Large intestine (tissue), 3 donors: ENCODE measurements at regions not wholly inside any gene's neighbourhood (a gene's known extent, or its start where the extent isn't known, plus 50 kb on each side); places are given as distances from the start of the nearest gene placed in this dataset.

Experiments used
- DNase-seq, 2 donors: peaks; one replicate each; pipeline versions ENCODE4 v3.0.0 to v3.0.0-alpha.2; 2013
- H3K27ac ChIP-seq: one replicate; pipeline ENCODE4 v1.5.1; 2013; ENCODE audit warnings: low read length
- H3K27me3 ChIP-seq: 2 replicates; pipeline ENCODE4 v1.6.1; 2013; ENCODE audit warnings: low read length; ENCODE audit not compliant: control insufficient read depth, insufficient read depth
- H3K36me3 ChIP-seq: 2 replicates; pipeline ENCODE4 v1.6.1; 2013; ENCODE audit warnings: low read length; ENCODE audit not compliant: control insufficient read depth, insufficient read depth
- H3K4me1 ChIP-seq: one replicate; pipeline ENCODE4 v1.6.1; 2013; ENCODE audit warnings: low read length; ENCODE audit not compliant: control insufficient read depth, insufficient read depth
- H3K4me3 ChIP-seq: one replicate; pipeline ENCODE4 v1.5.1; 2013; ENCODE audit warnings: low read length
- H3K9me3 ChIP-seq: one replicate; pipeline ENCODE4 v1.6.1; 2013; ENCODE audit warnings: mild to moderate bottlenecking, low read depth, low read length, moderate library complexity; ENCODE audit not compliant: control insufficient read depth
- WGBS: methylation state at CpG from one replicate; pipeline ENCODE4 v1.1.5; 2013; ENCODE audit warnings: low lambda C conversion rate; ENCODE audit not compliant: insufficient coverage; 5-methylcytosine and 5-hydroxymethylcytosine counted together

DNA sequence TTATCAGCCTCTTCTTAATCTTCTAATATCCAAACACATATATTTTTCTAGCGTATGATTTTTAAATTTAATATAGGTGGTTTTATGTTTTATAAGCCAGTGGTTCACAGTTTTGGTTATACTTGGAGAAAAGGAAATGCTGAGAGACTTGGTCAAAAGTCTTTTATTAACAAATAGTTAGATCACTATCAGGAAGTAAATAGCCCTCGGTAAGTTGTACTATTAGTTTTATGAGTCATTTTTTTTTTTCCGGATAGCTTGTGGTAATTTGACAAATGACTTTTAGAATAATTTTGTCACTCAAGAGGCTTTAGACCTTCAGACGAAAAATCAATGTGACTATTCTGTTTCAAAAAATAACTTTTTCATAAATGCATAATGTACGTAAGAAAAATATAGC lies 232.2 kb upstream of the ROBO1 start:
- no peaks in the 10 kb centered on the region for H3K27me3 ChIP-seq
- no peaks in the 10 kb centered on the region for H3K4me1 ChIP-seq
- no peaks in the 10 kb centered on the region for H3K9me3 ChIP-seq
- H3K27ac ChIP-seq, result no peak overlapping the region
- no peaks in the 10 kb centered on the region for H3K36me3 ChIP-seq
- H3K4me3 ChIP-seq, result no peak overlapping the region
- no peak for DNase-seq
- WGBS, result 96% methylated on average over 3 of the region's 5 CpGs

GRCh38 chr3:79994397-79994796 lies 226.6 kb upstream of the ROBO1 start:
- H3K36me3 ChIP-seq, result no peaks in the 10 kb centered on the region
- no peak overlapping the region for H3K27ac ChIP-seq
- DNase-seq, result no peak
- H3K27me3 ChIP-seq, result no peaks in the 10 kb centered on the region
- H3K4me1 ChIP-seq, result no peaks in the 10 kb centered on the region
- 96% methylated on average over 2 of the region's 2 CpGs for WGBS
- H3K4me3 ChIP-seq, result no peak overlapping the region
- H3K9me3 ChIP-seq, result no peaks in the 10 kb centered on the region

DNA sequence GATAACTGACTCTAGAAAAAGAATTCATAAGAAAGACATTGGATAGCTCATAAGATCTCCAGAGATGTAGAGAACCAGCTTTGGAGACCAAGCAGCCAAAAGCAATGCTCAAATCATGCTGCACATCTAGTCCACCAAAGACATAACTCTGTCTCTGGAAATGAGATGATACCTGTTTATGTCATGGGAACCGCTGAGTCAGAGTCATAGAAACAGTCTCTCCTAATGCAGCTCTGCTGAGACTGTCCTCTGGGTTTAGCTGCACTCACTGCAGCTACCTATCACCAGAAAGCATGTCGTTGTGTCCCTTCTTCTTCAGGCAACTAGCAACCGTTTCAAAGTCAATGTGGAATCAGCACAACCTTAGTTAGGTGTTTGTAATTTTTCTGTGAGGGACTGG lies 218.5 kb upstream of the ROBO1 start:
- H3K27ac ChIP-seq, result no peak overlapping the region
- H3K4me1 ChIP-seq, result no peaks in the 10 kb centered on the region
- WGBS, result no CpG with 5 or more reads among the region's 3 CpGs
- no peak overlapping the region for H3K4me3 ChIP-seq
- DNase-seq, result no peak
- no peaks in the 10 kb centered on the region for H3K27me3 ChIP-seq
- H3K9me3 ChIP-seq, result no peaks in the 10 kb centered on the region
- H3K36me3 ChIP-seq, result no peaks in the 10 kb centered on the region

GRCh38 chr3:79985816-79986215 lies 218.0 kb upstream of the ROBO1 start:
- Histone ChIP-seq H3K27ac (no peak overlapping the region), H3K36me3 (no peaks in the 10 kb centered on the region), H3K4me3 (no peak overlapping the region), H3K27me3 (no peaks in the 10 kb centered on the region), H3K9me3 (no peaks in the 10 kb centered on the region), H3K4me1 (no peaks in the 10 kb centered on the region)
- DNase-seq, result no peak
- 90% methylated on average over 6 of the region's 6 CpGs for WGBS

GRCh38 chr3:79983118-79983517 lies 215.3 kb upstream of the ROBO1 start:
- Histone ChIP-seq H3K27ac (no peak overlapping the region), H3K4me1 (no peaks in the 10 kb centered on the region), H3K36me3 (no peaks in the 10 kb centered on the region), H3K9me3 (no peaks in the 10 kb centered on the region), H3K27me3 (no peaks in the 10 kb centered on the region), H3K4me3 (no peak overlapping the region)
- WGBS, result 80% methylated on average over 1 of the region's 1 CpG
- no peak for DNase-seq

DNA sequence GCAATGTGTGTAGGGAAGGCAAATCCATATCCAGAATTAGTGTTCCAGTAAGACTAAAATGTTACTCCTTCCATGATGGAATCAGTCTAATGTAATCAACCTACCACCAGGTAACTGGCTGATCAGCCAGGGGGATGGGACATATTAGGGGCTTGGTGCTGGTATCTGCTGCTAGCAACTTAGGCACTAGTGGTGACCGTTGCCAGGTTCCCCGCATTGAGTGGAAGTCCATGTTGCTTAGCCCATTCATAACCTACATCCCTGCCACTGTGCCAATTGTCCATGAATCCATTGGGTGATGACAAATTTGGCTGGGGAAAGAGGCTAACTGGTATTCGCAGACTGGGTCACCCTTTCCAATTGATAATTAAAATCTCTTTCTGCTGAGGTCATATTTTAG lies 212.2 kb upstream of the ROBO1 start:
- Histone ChIP-seq H3K4me3 (no peak overlapping the region), H3K36me3 (no peaks in the 10 kb centered on the region), H3K27me3 (no peaks in the 10 kb centered on the region), H3K9me3 (no peaks in the 10 kb centered on the region), H3K27ac (no peak overlapping the region), H3K4me1 (no peaks in the 10 kb centered on the region)
- DNase-seq, result no peak
- 86% methylated on average over 1 of the region's 3 CpGs for whole genome bisulfite sequencing

DNA sequence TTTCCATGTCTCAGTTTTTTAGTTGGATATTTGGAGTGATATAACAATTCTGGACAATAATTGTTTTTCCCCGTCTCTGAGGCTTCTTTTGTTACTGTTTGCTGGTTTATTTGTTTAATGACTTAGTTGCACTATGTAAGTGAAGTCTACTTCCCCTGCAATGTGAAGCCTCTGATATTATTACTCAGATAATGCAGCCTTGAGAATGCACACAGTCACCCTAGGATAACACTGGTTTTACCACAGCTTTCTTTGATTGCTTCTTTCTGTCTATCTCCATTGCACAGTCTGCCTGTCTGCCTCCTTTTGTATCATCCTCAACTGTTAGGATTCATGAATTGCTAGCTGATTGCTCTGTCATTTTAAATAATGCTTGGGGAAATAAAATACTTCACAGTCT lies 208.7 kb upstream of the ROBO1 start:
- H3K27me3 ChIP-seq, result no peaks in the 10 kb centered on the region
- no peaks in the 10 kb centered on the region for H3K9me3 ChIP-seq
- no peak overlapping the region for H3K4me3 ChIP-seq
- no peaks in the 10 kb centered on the region for H3K4me1 ChIP-seq
- no peaks in the 10 kb centered on the region for H3K36me3 ChIP-seq
- no CpG with 5 or more reads among the region's 1 CpG for WGBS
- H3K27ac ChIP-seq, result no peak overlapping the region
- no peak for DNase-seq

GRCh38 chr3:79973917-79974595 lies 206.3 kb upstream of the ROBO1 start:
- no peak for DNase-seq
- H3K36me3 ChIP-seq, result no peaks in the 10 kb centered on the region
- H3K27ac ChIP-seq, result no peak overlapping the region
- H3K4me1 ChIP-seq, result no peaks in the 10 kb centered on the region
- no peak overlapping the region for H3K4me3 ChIP-seq
- H3K27me3 ChIP-seq, result no peaks in the 10 kb centered on the region
- no peaks in the 10 kb centered on the region for H3K9me3 ChIP-seq
- WGBS, result no CpG with 5 or more reads among the region's 5 CpGs

DNA sequence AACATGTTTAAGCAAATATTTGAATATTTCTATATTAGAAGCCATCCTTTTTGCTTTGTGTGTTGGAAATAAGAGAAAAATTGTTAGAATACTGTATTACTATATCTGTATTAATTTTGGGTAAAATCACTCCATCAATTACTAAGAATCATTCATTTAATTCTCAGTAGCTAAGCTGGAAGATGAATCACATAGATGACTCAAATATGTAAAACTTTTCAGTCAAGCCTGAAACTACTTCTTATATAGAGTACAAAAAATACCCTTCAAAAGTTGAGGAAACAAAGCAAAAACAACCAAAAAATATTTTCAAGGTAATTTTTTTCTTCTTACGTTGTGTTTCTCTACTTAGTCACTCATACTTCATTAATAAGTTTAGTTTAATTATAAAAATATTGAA lies 205.7 kb upstream of the ROBO1 start:
- DNase-seq, result no peak
- Histone ChIP-seq H3K4me3 (no peak overlapping the region), H3K27ac (no peak overlapping the region), H3K4me1 (no peaks in the 10 kb centered on the region), H3K27me3 (no peaks in the 10 kb centered on the region), H3K36me3 (no peaks in the 10 kb centered on the region), H3K9me3 (no peaks in the 10 kb centered on the region)
- WGBS, result 100% methylated on average over 1 of the region's 1 CpG

- no peak for DNase-seq
- H3K27me3 ChIP-seq, result no peaks in the 10 kb centered on the region
- no CpG with 5 or more reads among the region's 1 CpG for WGBS
These were observed 200.6 kb upstream of the ROBO1 start for GRCh38 chr3:79968418-79968817.

GRCh38 chr3:79960594-79960993 lies 192.8 kb upstream of the ROBO1 start:
- no peak for DNase-seq
- H3K27me3 ChIP-seq, result no peaks in the 10 kb centered on the region
- peaks cover 3% of the 10 kb centered on the region for H3K9me3 ChIP-seq
- H3K4me3 ChIP-seq, result no peak overlapping the region
- no peaks in the 10 kb centered on the region for H3K4me1 ChIP-seq
- no CpG with 5 or more reads among the region's 3 CpGs for WGBS
- no peak overlapping the region for H3K27ac ChIP-seq
- H3K36me3 ChIP-seq, result no peaks in the 10 kb centered on the region

More at GRCh38 chr3:79968418-79968817, 200.6 kb upstream of the ROBO1 start:
- Histone ChIP-seq H3K36me3 (no peaks in the 10 kb centered on the region), H3K4me1 (no peaks in the 10 kb centered on the region), H3K9me3 (peaks cover 3% of the 10 kb centered on the region), H3K27ac (no peak overlapping the region), H3K4me3 (no peak overlapping the region)
